22Rv1 (cell line): ENCODE measurements at regions not wholly inside any gene's neighbourhood (a gene's known extent, or its start where the extent isn't known, plus 50 kb on each side); places are given as distances from the start of the nearest gene placed in this dataset.

Experiments used
- ZFX ChIP-seq: fragments of 450-650 bp; IDR thresholded peaks from 2 replicates; pipeline ENCODE4 v1.6.1; 2017; ENCODE audit warnings: antibody characterized with exemption, borderline replicate concordance
- TF ChIP-seq, protein P1 (sequence below): fragments of 450-650 bp; IDR thresholded peaks from 2 replicates; pipeline ENCODE4 v1.5.1; 2017; ENCODE audit warnings: mild to moderate bottlenecking

DNA sequence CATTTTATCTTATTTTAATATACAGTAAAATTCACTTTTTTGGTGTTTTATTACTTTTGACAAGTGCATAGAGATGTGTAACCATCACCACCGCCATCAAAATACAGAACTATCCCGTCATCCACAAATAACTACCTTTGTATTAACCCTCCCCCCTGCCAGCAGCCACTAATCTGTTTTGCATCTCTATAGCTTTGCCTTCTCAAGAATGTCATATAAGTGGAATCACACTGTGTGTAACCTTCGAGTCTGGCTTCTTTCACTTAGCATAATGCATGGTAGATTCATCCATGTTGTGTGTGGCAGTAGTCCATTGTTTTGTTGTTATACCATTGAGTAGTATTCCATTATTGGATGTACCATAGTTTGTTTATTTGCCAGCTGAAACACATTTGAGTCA, 98.8 kb downstream of the BOD1 start:
- TF ChIP-seq, protein P1, sequence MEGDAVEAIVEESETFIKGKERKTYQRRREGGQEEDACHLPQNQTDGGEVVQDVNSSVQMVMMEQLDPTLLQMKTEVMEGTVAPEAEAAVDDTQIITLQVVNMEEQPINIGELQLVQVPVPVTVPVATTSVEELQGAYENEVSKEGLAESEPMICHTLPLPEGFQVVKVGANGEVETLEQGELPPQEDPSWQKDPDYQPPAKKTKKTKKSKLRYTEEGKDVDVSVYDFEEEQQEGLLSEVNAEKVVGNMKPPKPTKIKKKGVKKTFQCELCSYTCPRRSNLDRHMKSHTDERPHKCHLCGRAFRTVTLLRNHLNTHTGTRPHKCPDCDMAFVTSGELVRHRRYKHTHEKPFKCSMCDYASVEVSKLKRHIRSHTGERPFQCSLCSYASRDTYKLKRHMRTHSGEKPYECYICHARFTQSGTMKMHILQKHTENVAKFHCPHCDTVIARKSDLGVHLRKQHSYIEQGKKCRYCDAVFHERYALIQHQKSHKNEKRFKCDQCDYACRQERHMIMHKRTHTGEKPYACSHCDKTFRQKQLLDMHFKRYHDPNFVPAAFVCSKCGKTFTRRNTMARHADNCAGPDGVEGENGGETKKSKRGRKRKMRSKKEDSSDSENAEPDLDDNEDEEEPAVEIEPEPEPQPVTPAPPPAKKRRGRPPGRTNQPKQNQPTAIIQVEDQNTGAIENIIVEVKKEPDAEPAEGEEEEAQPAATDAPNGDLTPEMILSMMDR, result no peak
- no peak for TF ChIP-seq ZFX
